ENCODE measurements at regions not wholly inside any gene's neighbourhood (a gene's known extent, or its start where the extent isn't known, plus 50 kb on each side); places are given as distances from the start of the nearest gene placed in this dataset.

DNA sequence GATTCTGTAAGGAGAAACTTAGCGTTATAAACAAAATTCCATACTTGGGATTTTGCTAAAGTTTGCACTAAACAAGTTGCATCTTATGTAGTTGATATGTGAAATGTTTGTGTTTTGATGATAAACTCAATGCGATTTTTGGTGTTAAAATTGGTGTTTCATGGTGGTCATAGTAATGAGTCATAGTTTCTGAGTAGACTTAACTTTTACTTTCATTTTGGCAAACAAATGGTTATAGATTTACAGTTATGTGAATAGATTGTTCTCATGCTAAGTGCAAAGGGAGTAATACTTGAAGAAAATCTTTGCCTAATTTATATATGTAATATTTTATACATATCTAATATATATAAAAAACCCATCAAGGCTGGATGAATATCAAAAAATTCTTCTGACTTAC, 107.3 kb upstream of the ELAVL2 start:
- Histone ChIP-seq H3K23ac (ENCODE audit: low read length) (no peak overlapping the region), H3K18ac (ENCODE audit: low read length) (no peak overlapping the region), H3K36me3 (ENCODE audit: control insufficient read depth, insufficient read depth, low read length) (no peaks in the 10 kb centered on the region), H3K79me1 (ENCODE audit: low read length) (no peaks in the 10 kb centered on the region), H4K5ac (ENCODE audit: low read length) (no peak overlapping the region), H3K4me2 (ENCODE audit: low read length) (no peak overlapping the region), H3K79me2 (ENCODE audit: control insufficient read depth, insufficient read depth, low read length) (no peaks in the 10 kb centered on the region), H3K4me3 (ENCODE audit: low read length) (no peak overlapping the region), H3K4ac (ENCODE audit: low read depth, low read length) (no peak overlapping the region), H2BK120ac (ENCODE audit: low read depth, low read length) (no peak overlapping the region), H3K9ac (ENCODE audit: low read length) (no peak overlapping the region), H3K27ac (ENCODE audit: low read depth, low read length) (no peak overlapping the region), H4K8ac (ENCODE audit: low read depth, low read length) (no peak overlapping the region), H3K56ac (ENCODE audit: low read length) (no peak overlapping the region), H3K27me3 (ENCODE audit: insufficient read depth, low read length, poor library complexity) (no peaks in the 10 kb centered on the region), H2AK5ac (ENCODE audit: low read length) (no peak overlapping the region), H2BK5ac (ENCODE audit: low read length) (no peak overlapping the region), H3K4me1 (ENCODE audit: control insufficient read depth, low read depth, low read length) (no peaks in the 10 kb centered on the region), H2BK15ac (replicated peaks; ENCODE audit: low read depth) (no peak overlapping the region)
- no peak for DNase-seq
- 100% methylated on average over 1 of the region's 2 CpGs for WGBS (ENCODE audit: extremely low coverage, insufficient coverage, low lambda C conversion rate)

DNA sequence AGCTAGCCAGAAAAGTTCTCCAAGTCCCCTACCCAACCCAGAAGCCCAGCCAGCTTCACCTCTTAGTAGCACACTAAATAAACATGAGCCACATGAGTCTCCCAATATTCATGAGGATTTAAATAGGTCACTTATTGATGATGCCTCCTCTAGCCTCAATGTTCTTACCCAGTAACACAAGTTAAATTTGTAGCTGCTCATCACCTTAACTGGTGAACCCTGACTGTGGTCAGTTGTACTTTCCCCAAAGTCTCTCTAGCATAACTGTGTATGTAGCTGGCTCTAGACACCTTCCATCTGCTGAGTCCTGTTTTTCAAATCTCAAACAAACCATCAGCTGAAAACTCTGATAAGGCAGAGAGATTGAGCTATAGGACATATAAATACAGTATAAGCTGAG, 100.3 kb upstream of the ELAVL2 start:
- Histone ChIP-seq H3K4me2 (ENCODE audit: low read length) (no peak overlapping the region), H2BK15ac (replicated peaks; ENCODE audit: low read depth) (no peak overlapping the region), H3K56ac (ENCODE audit: low read length) (no peak overlapping the region), H3K27me3 (ENCODE audit: insufficient read depth, low read length, poor library complexity) (no peaks in the 10 kb centered on the region), H3K79me1 (ENCODE audit: low read length) (no peaks in the 10 kb centered on the region), H3K36me3 (ENCODE audit: control insufficient read depth, insufficient read depth, low read length) (no peaks in the 10 kb centered on the region), H2AK5ac (ENCODE audit: low read length) (no peak overlapping the region), H3K4ac (ENCODE audit: low read depth, low read length) (no peak overlapping the region), H3K4me3 (ENCODE audit: low read length) (no peak overlapping the region), H3K23ac (ENCODE audit: low read length) (no peak overlapping the region), H4K5ac (ENCODE audit: low read length) (no peak overlapping the region), H3K79me2 (ENCODE audit: control insufficient read depth, insufficient read depth, low read length) (no peaks in the 10 kb centered on the region), H3K18ac (ENCODE audit: low read length) (no peak overlapping the region), H4K8ac (ENCODE audit: low read depth, low read length) (no peak overlapping the region), H2BK120ac (ENCODE audit: low read depth, low read length) (no peak overlapping the region), H3K9ac (ENCODE audit: low read length) (no peak overlapping the region), H2BK5ac (ENCODE audit: low read length) (no peak overlapping the region), H3K4me1 (ENCODE audit: control insufficient read depth, low read depth, low read length) (no peaks in the 10 kb centered on the region), H3K27ac (ENCODE audit: low read depth, low read length) (no peak overlapping the region)
- DNase-seq = no peak

DNA sequence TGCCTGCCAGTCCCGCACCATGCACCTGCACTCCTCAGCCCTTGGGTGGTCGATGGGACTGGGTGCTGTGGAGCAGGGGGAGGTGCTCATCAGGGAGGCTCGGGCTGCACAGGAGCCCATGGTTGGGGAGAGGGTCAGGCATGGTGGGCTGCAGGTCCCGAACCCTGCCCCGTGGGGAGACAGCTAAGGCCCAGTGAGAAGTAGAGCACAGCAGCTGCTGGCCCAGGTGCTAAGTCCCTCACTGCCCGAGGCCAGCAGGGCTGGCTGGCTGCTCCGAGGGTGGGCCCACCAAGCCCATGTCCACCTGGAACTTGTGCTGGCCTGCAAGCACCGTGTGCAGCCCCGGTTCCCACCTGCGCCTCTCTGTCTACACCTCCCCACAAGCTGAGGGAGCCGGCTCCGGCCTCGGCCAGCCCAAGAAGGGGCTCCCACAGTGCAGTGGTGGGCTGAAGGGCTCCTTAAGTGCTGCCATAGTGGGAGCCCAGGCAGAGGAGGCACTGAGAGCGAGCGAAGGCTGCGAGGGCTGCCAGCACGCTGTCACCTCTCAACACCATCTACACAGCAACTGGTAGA, 88.5 kb upstream of the ELAVL2 start:
- H3K4ac ChIP-seq (ENCODE audit: low read depth, low read length) = no peak overlapping the region
- H3K9ac ChIP-seq (ENCODE audit: low read length) = no peak overlapping the region
- no peak overlapping the region for H3K23ac ChIP-seq (ENCODE audit: low read length)
- H3K79me1 ChIP-seq (ENCODE audit: low read length) = no peaks in the 10 kb centered on the region
- no peak overlapping the region for H2BK120ac ChIP-seq (ENCODE audit: low read depth, low read length)
- no peak overlapping the region for H3K27ac ChIP-seq (ENCODE audit: low read depth, low read length)
- H3K4me1 ChIP-seq (ENCODE audit: control insufficient read depth, low read depth, low read length) = no peaks in the 10 kb centered on the region
- no peak overlapping the region for H2AK5ac ChIP-seq (ENCODE audit: low read length)
- WGBS (ENCODE audit: extremely low coverage, insufficient coverage, low lambda C conversion rate) = no CpG with 5 or more reads among the region's 17 CpGs
- H3K36me3 ChIP-seq (ENCODE audit: control insufficient read depth, insufficient read depth, low read length) = no peaks in the 10 kb centered on the region
- DNase-seq = no peak
- no peak overlapping the region for H2BK5ac ChIP-seq (ENCODE audit: low read length)
- no peak overlapping the region for H3K4me3 ChIP-seq (ENCODE audit: low read length)
- H4K8ac ChIP-seq (ENCODE audit: low read depth, low read length) = no peak overlapping the region
- H3K79me2 ChIP-seq (ENCODE audit: control insufficient read depth, insufficient read depth, low read length) = no peaks in the 10 kb centered on the region
- no peak overlapping the region for H2BK15ac ChIP-seq (replicated peaks; ENCODE audit: low read depth)
- no peak overlapping the region for H3K56ac ChIP-seq (ENCODE audit: low read length)
- H3K4me2 ChIP-seq (ENCODE audit: low read length) = no peak overlapping the region
- H3K18ac ChIP-seq (ENCODE audit: low read length) = no peak overlapping the region
- H4K5ac ChIP-seq (ENCODE audit: low read length) = no peak overlapping the region
- H3K27me3 ChIP-seq (ENCODE audit: insufficient read depth, low read length, poor library complexity) = no peaks in the 10 kb centered on the region

DNA sequence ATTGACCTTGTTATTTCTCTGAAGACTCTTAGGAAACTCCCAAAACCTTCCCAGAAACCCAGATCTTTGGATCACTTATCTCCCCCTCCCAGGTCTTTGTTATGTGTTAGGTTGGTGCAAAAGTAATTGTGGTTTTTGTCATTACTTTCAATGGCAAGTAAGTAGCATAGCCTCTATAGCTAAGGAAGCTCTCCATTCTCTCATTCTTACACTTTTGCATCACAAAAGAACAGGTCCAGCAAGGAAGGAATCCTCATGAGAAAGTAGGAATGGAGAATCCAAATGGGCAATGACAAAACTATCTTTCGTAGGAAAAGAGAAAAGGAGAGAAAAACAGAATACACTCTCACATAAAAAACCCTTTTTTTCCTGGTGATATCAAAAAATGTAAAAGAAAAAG, 81.3 kb upstream of the ELAVL2 start:
- H2BK15ac ChIP-seq (replicated peaks; ENCODE audit: low read depth) = no peak overlapping the region
- H3K36me3 ChIP-seq (ENCODE audit: control insufficient read depth, insufficient read depth, low read length) = no peaks in the 10 kb centered on the region
- H3K23ac ChIP-seq (ENCODE audit: low read length) = no peak overlapping the region
- H2BK120ac ChIP-seq (ENCODE audit: low read depth, low read length) = no peak overlapping the region
- no CpG with 5 or more reads among the region's 1 CpG for WGBS (ENCODE audit: extremely low coverage, insufficient coverage, low lambda C conversion rate)
- no peak overlapping the region for H3K27ac ChIP-seq (ENCODE audit: low read depth, low read length)
- H3K9ac ChIP-seq (ENCODE audit: low read length) = no peak overlapping the region
- H3K79me2 ChIP-seq (ENCODE audit: control insufficient read depth, insufficient read depth, low read length) = no peaks in the 10 kb centered on the region
- no peak overlapping the region for H3K18ac ChIP-seq (ENCODE audit: low read length)
- H4K8ac ChIP-seq (ENCODE audit: low read depth, low read length) = no peak overlapping the region
- H3K4me1 ChIP-seq (ENCODE audit: control insufficient read depth, low read depth, low read length) = no peaks in the 10 kb centered on the region
- no peak for DNase-seq
- no peak overlapping the region for H3K56ac ChIP-seq (ENCODE audit: low read length)
- H2BK5ac ChIP-seq (ENCODE audit: low read length) = no peak overlapping the region
- no peak overlapping the region for H4K5ac ChIP-seq (ENCODE audit: low read length)
- no peak overlapping the region for H2AK5ac ChIP-seq (ENCODE audit: low read length)
- no peaks in the 10 kb centered on the region for H3K27me3 ChIP-seq (ENCODE audit: insufficient read depth, low read length, poor library complexity)
- H3K4me2 ChIP-seq (ENCODE audit: low read length) = no peak overlapping the region
- no peak overlapping the region for H3K4ac ChIP-seq (ENCODE audit: low read depth, low read length)
- no peak overlapping the region for H3K4me3 ChIP-seq (ENCODE audit: low read length)
- no peaks in the 10 kb centered on the region for H3K79me1 ChIP-seq (ENCODE audit: low read length)

DNA sequence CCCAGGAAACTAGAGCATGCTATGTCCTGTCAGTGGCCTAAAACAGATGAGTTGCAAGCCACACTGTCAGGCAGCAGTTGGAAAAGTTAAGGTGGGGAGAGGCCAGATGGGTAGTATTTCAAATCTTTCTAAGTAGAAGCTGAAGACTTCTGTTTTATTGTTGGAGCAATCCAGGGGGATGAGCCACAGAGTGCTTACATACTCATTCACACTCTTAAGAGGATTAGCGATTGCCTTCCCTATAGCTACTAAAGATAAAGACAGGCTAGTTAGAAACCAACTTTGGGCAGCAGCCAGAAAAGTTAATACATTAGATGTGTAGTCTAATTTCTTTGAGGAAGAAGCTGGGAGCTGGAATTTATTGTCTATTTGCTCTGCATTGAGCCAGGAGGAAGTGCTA, 61.7 kb upstream of the ELAVL2 start:
- WGBS (ENCODE audit: extremely low coverage, insufficient coverage, low lambda C conversion rate) = no CpG with 5 or more reads among the region's 1 CpG
- H3K27me3 ChIP-seq (ENCODE audit: insufficient read depth, low read length, poor library complexity) = no peaks in the 10 kb centered on the region

More for the DNA sequence above, 61.7 kb upstream of the ELAVL2 start:
- no peak overlapping the region for H3K18ac ChIP-seq (ENCODE audit: low read length)
- no peaks in the 10 kb centered on the region for H3K79me2 ChIP-seq (ENCODE audit: control insufficient read depth, insufficient read depth, low read length)
- no peaks in the 10 kb centered on the region for H3K4me1 ChIP-seq (ENCODE audit: control insufficient read depth, low read depth, low read length)
- no peak overlapping the region for H3K27ac ChIP-seq (ENCODE audit: low read depth, low read length)
- H2BK15ac ChIP-seq (replicated peaks; ENCODE audit: low read depth) = no peak overlapping the region
- no peak overlapping the region for H3K56ac ChIP-seq (ENCODE audit: low read length)
- H3K4me2 ChIP-seq (ENCODE audit: low read length) = no peak overlapping the region
- no peak overlapping the region for H3K9ac ChIP-seq (ENCODE audit: low read length)
- no peak overlapping the region for H4K8ac ChIP-seq (ENCODE audit: low read depth, low read length)
- H4K5ac ChIP-seq (ENCODE audit: low read length) = no peak overlapping the region
- H2BK5ac ChIP-seq (ENCODE audit: low read length) = no peak overlapping the region
- no peak overlapping the region for H2BK120ac ChIP-seq (ENCODE audit: low read depth, low read length)
- no peak overlapping the region for H2AK5ac ChIP-seq (ENCODE audit: low read length)
- no peak overlapping the region for H3K23ac ChIP-seq (ENCODE audit: low read length)
- no peaks in the 10 kb centered on the region for H3K79me1 ChIP-seq (ENCODE audit: low read length)
- H3K36me3 ChIP-seq (ENCODE audit: control insufficient read depth, insufficient read depth, low read length) = no peaks in the 10 kb centered on the region
- no peak overlapping the region for H3K4ac ChIP-seq (ENCODE audit: low read depth, low read length)
- H3K4me3 ChIP-seq (ENCODE audit: low read length) = no peak overlapping the region
- DNase-seq = peak; percentile 20
